ENCODE measurements at regions not wholly inside any gene's neighbourhood (a gene's known extent, or its start where the extent isn't known, plus 50 kb on each side); places are given as distances from the start of the nearest gene placed in this dataset.

DNA sequence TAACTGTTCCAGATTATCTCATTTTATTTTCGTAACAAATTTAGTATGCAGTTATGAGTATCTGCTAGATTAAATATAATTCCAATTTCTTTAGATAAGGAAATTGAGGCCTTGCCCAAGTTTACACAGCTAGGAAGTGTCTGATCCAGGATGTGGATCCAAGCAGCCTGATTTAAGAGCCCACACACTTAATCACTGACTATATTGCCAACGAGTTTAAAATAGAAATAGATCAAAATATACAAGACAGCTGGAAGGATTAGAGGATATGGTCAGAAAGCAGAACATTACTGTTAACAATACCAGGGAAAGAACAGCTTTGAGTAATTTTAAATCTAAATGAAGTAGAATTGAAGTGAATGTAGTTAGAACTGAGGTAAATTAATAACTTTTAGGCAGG lies 215.2 kb downstream of the C3orf38 start:
- no peak for TF ChIP-seq EZH2 (IDR thresholded peaks at IDR 0.05; ENCODE audit: borderline replicate concordance, low read length)
- TF ChIP-seq, protein P1, sequence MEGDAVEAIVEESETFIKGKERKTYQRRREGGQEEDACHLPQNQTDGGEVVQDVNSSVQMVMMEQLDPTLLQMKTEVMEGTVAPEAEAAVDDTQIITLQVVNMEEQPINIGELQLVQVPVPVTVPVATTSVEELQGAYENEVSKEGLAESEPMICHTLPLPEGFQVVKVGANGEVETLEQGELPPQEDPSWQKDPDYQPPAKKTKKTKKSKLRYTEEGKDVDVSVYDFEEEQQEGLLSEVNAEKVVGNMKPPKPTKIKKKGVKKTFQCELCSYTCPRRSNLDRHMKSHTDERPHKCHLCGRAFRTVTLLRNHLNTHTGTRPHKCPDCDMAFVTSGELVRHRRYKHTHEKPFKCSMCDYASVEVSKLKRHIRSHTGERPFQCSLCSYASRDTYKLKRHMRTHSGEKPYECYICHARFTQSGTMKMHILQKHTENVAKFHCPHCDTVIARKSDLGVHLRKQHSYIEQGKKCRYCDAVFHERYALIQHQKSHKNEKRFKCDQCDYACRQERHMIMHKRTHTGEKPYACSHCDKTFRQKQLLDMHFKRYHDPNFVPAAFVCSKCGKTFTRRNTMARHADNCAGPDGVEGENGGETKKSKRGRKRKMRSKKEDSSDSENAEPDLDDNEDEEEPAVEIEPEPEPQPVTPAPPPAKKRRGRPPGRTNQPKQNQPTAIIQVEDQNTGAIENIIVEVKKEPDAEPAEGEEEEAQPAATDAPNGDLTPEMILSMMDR (conservative IDR thresholded peaks at IDR 0.05 in 1 of 2, IDR thresholded peaks at IDR 0.05 in 1 of 2; ENCODE audit: extremely low read depth in 1 of 2, insufficient read depth in 1 of 2, low read depth in 1 of 2, low read length in 2 of 2), result no peak

Measured in mammary epithelial cell (primary cell).